ENCODE measurements at regions not wholly inside any gene's neighbourhood (a gene's known extent, or its start where the extent isn't known, plus 50 kb on each side); places are given as distances from the start of the nearest gene placed in this dataset.

- no peak for TF ChIP-seq CTCF (conservative IDR thresholded peaks at IDR 0.05; ENCODE audit: low read depth, low read length)
- TF ChIP-seq EZH2phosphoT487 (IDR thresholded peaks at IDR 0.05; ENCODE audit: borderline replicate concordance, low read length): no peak
- no peak for TF ChIP-seq EZH2 (IDR thresholded peaks at IDR 0.05; ENCODE audit: low read length, unreplicated experiment)
- Histone ChIP-seq H2AFZ (ENCODE audit: low read length) (no peak overlapping the region), H3K79me2 (ENCODE audit: low read length) (no peaks in the 10 kb centered on the region), H3K9me2 (replicated peaks; ENCODE audit: low read length) (no peaks in the 10 kb centered on the region), H3K9ac (ENCODE audit: low read length) (no peak overlapping the region), H3K27me3 (ENCODE audit: low read length) (peaks cover 16% of the 10 kb centered on the region), H4K20me1 (ENCODE audit: low read length) (no peaks in the 10 kb centered on the region), H3K4me1 (ENCODE audit: insufficient read depth, low read length) (no peaks in the 10 kb centered on the region), H3K4me3 (ENCODE audit: low read length) (no peak overlapping the region), H3K36me3 (ENCODE audit: low read depth, low read length) (no peaks in the 10 kb centered on the region), H3K9me3 (ENCODE audit: low read length) (no peaks in the 10 kb centered on the region), H3K27ac (ENCODE audit: low read length) (no peak overlapping the region), H3F3A (ENCODE audit: low read length, unreplicated experiment) (no peaks in the 10 kb centered on the region), H3K4me2 (ENCODE audit: low read length) (no peak overlapping the region)
- DNase-seq (no peak), ATAC-seq (no peak)
- intact Hi-C loops (cut with micrococcal nuclease): no loop called here
- ChIA-PET POLR2A (ENCODE audit: unreplicated experiment) (no interaction called here), CTCF (no interaction called here)
- BruUV-seq (replicated peaks): no TSS peak
These were observed 192.5 kb upstream of the NPVF start for GRCh38 chr7:25420771-25421170.

GRCh38 chr7:25424113-25424512 is 195.8 kb upstream of the NPVF start:
- Histone ChIP-seq H3K27ac (ENCODE audit: low read length) (no peak overlapping the region), H4K20me1 (ENCODE audit: low read length) (no peaks in the 10 kb centered on the region), H3K9me3 (ENCODE audit: low read length) (no peaks in the 10 kb centered on the region), H3K4me2 (ENCODE audit: low read length) (no peak overlapping the region), H3K4me3 (ENCODE audit: low read length) (no peak overlapping the region), H3K9ac (ENCODE audit: low read length) (no peak overlapping the region), H3F3A (ENCODE audit: low read length, unreplicated experiment) (no peaks in the 10 kb centered on the region), H3K36me3 (ENCODE audit: low read depth, low read length) (no peaks in the 10 kb centered on the region), H2AFZ (ENCODE audit: low read length) (no peak overlapping the region), H3K4me1 (ENCODE audit: insufficient read depth, low read length) (no peaks in the 10 kb centered on the region), H3K9me2 (replicated peaks; ENCODE audit: low read length) (no peaks in the 10 kb centered on the region), H3K27me3 (ENCODE audit: low read length) (peaks cover 47% of the 10 kb centered on the region), H3K79me2 (ENCODE audit: low read length) (no peaks in the 10 kb centered on the region)
- TF ChIP-seq EZH2phosphoT487 (IDR thresholded peaks at IDR 0.05; ENCODE audit: borderline replicate concordance, low read length): no peak
- TF ChIP-seq CTCF (conservative IDR thresholded peaks at IDR 0.05; ENCODE audit: low read depth, low read length): no peak
- TF ChIP-seq EZH2 (IDR thresholded peaks at IDR 0.05; ENCODE audit: low read length, unreplicated experiment): no peak
- no TSS peak for BruUV-seq (replicated peaks)
- ChIA-PET CTCF (no interaction called here), POLR2A (ENCODE audit: unreplicated experiment) (no interaction called here)
- ATAC-seq (no peak), DNase-seq (no peak)
- intact Hi-C loops (cut with micrococcal nuclease): no loop called here

- ATAC-seq: no peak
- ChIA-PET POLR2A (ENCODE audit: unreplicated experiment) (no interaction called here), CTCF (no interaction called here)
- Histone ChIP-seq H3F3A (ENCODE audit: low read length, unreplicated experiment) (no peaks in the 10 kb centered on the region), H3K9ac (ENCODE audit: low read length) (no peak overlapping the region), H3K9me2 (replicated peaks; ENCODE audit: low read length) (no peaks in the 10 kb centered on the region), H3K4me2 (ENCODE audit: low read length) (no peak overlapping the region), H3K79me2 (ENCODE audit: low read length) (no peaks in the 10 kb centered on the region), H2AFZ (ENCODE audit: low read length) (no peak overlapping the region), H3K36me3 (ENCODE audit: low read depth, low read length) (no peaks in the 10 kb centered on the region), H3K9me3 (ENCODE audit: low read length) (no peaks in the 10 kb centered on the region), H3K27me3 (ENCODE audit: low read length) (peaks cover 48% of the 10 kb centered on the region), H3K4me1 (ENCODE audit: insufficient read depth, low read length) (no peaks in the 10 kb centered on the region), H3K27ac (ENCODE audit: low read length) (no peak overlapping the region), H4K20me1 (ENCODE audit: low read length) (no peaks in the 10 kb centered on the region), H3K4me3 (ENCODE audit: low read length) (no peak overlapping the region)
- no peak for TF ChIP-seq EZH2phosphoT487 (IDR thresholded peaks at IDR 0.05; ENCODE audit: borderline replicate concordance, low read length)
- DNase-seq: no peak
- BruUV-seq (replicated peaks): no TSS peak
- intact Hi-C loops (cut with micrococcal nuclease): no loop called here
These were observed 196.6 kb upstream of the NPVF start for GRCh38 chr7:25424855-25425254.

All from PC-3 (cell line).